ENCODE measurements at regions not wholly inside any gene's neighbourhood (a gene's known extent, or its start where the extent isn't known, plus 50 kb on each side); places are given as distances from the start of the nearest gene placed in this dataset.

DNA sequence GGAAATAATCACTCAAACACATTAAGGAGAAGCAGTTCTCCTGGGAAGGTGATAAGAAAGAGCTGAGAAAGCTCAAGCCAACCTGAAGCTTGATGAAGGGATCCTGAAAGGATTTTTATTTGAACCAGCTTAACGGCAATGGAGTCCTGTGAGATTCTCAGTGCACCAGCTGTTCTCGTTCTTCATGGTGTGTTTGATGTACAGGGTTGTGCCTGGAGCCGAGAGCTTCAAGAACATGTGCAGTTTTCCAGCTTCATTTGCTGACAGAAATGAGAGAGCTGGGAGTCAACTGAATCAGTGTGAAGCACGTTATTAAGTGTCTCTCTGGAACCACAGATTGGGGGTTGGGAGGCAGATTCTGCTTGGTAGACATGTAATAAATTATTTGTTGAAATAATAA, 115.7 kb downstream of the ANKRD50 start:
- Histone ChIP-seq H3K79me2 (ENCODE audit: insufficient read depth, low read length) (no peaks in the 10 kb centered on the region), H3K4me1 (ENCODE audit: insufficient read depth, low read length) (no peaks in the 10 kb centered on the region), H2AFZ (ENCODE audit: low read depth, low read length) (no peak overlapping the region), H3K27ac (ENCODE audit: low read depth, low read length) (no peak overlapping the region), H3K4me3 (ENCODE audit: insufficient read depth, low read depth, low read length) (no peak overlapping the region), H3K36me3 (ENCODE audit: insufficient read depth, low read length) (no peaks in the 10 kb centered on the region), H3K9ac (ENCODE audit: low read length) (no peak overlapping the region), H4K20me1 (ENCODE audit: insufficient read depth, low read length) (no peaks in the 10 kb centered on the region), H3K4me2 (ENCODE audit: low read length) (no peak overlapping the region), H3K9me3 (ENCODE audit: insufficient read depth, low read depth, low read length) (no peaks in the 10 kb centered on the region), H3K27me3 (ENCODE audit: insufficient read depth, low read length) (no peaks in the 10 kb centered on the region)
- H3K36me3 Mint-ChIP-seq (ENCODE audit: low read depth, unreplicated experiment), result no peaks in the 10 kb centered on the region
- FAIRE-seq (no peak), DNase-seq (ENCODE audit: low read depth) (no peak)
- H3K27ac Mint-ChIP-seq (ENCODE audit: unreplicated experiment), result no peak overlapping the region
- H3K4me1 Mint-ChIP-seq (ENCODE audit: low read depth, unreplicated experiment), result no peaks in the 10 kb centered on the region
- H3K27me3 Mint-ChIP-seq (ENCODE audit: low read depth, unreplicated experiment), result no peaks in the 10 kb centered on the region
- H3K9me3 Mint-ChIP-seq (ENCODE audit: unreplicated experiment), result no peaks in the 10 kb centered on the region
- no peak overlapping the region for H3K4me3 Mint-ChIP-seq (ENCODE audit: unreplicated experiment)
- TF ChIP-seq, protein P1, sequence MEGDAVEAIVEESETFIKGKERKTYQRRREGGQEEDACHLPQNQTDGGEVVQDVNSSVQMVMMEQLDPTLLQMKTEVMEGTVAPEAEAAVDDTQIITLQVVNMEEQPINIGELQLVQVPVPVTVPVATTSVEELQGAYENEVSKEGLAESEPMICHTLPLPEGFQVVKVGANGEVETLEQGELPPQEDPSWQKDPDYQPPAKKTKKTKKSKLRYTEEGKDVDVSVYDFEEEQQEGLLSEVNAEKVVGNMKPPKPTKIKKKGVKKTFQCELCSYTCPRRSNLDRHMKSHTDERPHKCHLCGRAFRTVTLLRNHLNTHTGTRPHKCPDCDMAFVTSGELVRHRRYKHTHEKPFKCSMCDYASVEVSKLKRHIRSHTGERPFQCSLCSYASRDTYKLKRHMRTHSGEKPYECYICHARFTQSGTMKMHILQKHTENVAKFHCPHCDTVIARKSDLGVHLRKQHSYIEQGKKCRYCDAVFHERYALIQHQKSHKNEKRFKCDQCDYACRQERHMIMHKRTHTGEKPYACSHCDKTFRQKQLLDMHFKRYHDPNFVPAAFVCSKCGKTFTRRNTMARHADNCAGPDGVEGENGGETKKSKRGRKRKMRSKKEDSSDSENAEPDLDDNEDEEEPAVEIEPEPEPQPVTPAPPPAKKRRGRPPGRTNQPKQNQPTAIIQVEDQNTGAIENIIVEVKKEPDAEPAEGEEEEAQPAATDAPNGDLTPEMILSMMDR (IDR thresholded peaks at IDR 0.05; ENCODE audit: insufficient read depth, low read depth, low read length), result no peak

- H4K20me1 ChIP-seq (ENCODE audit: insufficient read depth, low read length), result no peaks in the 10 kb centered on the region
- H3K27me3 ChIP-seq (ENCODE audit: insufficient read depth, low read length), result no peaks in the 10 kb centered on the region
- no peaks in the 10 kb centered on the region for H3K4me1 Mint-ChIP-seq (ENCODE audit: low read depth, unreplicated experiment)
- no peak overlapping the region for H2AFZ ChIP-seq (ENCODE audit: low read depth, low read length)
- H3K27ac Mint-ChIP-seq (ENCODE audit: unreplicated experiment), result no peak overlapping the region
- H3K4me3 Mint-ChIP-seq (ENCODE audit: unreplicated experiment), result no peak overlapping the region
- H3K36me3 ChIP-seq (ENCODE audit: insufficient read depth, low read length), result no peaks in the 10 kb centered on the region
- DNase-seq (ENCODE audit: low read depth) (no peak), FAIRE-seq (no peak)
- H3K4me3 ChIP-seq (ENCODE audit: insufficient read depth, low read depth, low read length), result no peak overlapping the region
- H3K4me2 ChIP-seq (ENCODE audit: low read length), result no peak overlapping the region
- no peak overlapping the region for H3K27ac ChIP-seq (ENCODE audit: low read depth, low read length)
- no peaks in the 10 kb centered on the region for H3K79me2 ChIP-seq (ENCODE audit: insufficient read depth, low read length)
- peaks cover 14% of the 10 kb centered on the region for H3K9me3 Mint-ChIP-seq (ENCODE audit: unreplicated experiment)
- no peaks in the 10 kb centered on the region for H3K9me3 ChIP-seq (ENCODE audit: insufficient read depth, low read depth, low read length)
- TF ChIP-seq, protein P1 (IDR thresholded peaks at IDR 0.05; ENCODE audit: insufficient read depth, low read depth, low read length), result no peak
- TF ChIP-seq EZH2 (IDR thresholded peaks at IDR 0.05; ENCODE audit: insufficient read depth, low read length), result no peak
- H3K36me3 Mint-ChIP-seq (ENCODE audit: low read depth, unreplicated experiment), result no peaks in the 10 kb centered on the region
- no peaks in the 10 kb centered on the region for H3K27me3 Mint-ChIP-seq (ENCODE audit: low read depth, unreplicated experiment)
- no peaks in the 10 kb centered on the region for H3K4me1 ChIP-seq (ENCODE audit: insufficient read depth, low read length)
- no peak overlapping the region for H3K9ac ChIP-seq (ENCODE audit: low read length)
Observed at GRCh38 chr4:124610211-124610610, 102.3 kb downstream of the ANKRD50 start.
